ENCODE measurements at regions not wholly inside any gene's neighbourhood (a gene's known extent, or its start where the extent isn't known, plus 50 kb on each side); places are given as distances from the start of the nearest gene placed in this dataset.
"Not testable (repeated sequence)": the region's sequence is repeated elsewhere in the genome, so short reads cannot be mapped to it uniquely, and the experiment has no call there.

DNA sequence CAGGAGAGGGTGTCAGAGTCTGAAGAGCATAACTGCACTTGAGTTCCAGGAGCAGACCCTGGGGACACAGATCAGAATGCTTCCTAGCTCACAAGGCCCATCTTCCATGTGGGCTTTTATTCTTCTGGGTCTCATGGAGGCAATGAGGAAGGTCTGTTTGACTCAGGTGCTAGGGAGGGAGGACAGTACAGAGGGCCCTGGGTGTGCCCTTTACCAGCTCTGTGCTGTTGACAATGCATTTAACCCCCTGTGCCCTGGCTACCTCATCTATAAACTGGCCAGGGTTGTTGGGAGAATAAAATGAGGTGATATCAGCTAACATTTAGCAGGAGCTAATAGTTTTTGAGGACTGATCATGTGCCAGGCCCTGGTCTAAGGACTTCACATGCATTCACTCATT lies 318.0 kb downstream of the DMAC1 start:
- DNase-seq (ENCODE audit: low read depth in 2 of 2, low spot score in 1 of 2): no peak

DNA sequence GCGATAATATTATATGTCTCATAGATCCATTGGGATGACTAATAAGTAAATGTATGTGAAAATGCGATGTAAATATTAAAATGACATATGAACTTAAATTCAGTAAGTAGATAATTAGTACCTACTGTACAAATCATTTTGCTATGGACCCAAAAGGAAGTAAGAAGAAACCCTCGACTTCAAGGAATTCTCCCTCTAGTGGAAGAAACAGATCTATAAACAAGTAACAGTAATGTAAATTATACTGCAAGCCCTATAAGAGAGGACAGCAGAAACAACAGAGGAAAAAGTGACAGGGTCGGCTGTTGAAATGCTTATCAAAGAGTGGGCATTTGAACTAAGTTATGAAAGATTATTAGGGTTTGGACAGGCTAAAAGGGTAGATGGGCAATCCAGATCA lies 320.3 kb downstream of the DMAC1 start:
- no peak for DNase-seq (ENCODE audit: low read depth in 2 of 2, low spot score in 1 of 2)

DNA sequence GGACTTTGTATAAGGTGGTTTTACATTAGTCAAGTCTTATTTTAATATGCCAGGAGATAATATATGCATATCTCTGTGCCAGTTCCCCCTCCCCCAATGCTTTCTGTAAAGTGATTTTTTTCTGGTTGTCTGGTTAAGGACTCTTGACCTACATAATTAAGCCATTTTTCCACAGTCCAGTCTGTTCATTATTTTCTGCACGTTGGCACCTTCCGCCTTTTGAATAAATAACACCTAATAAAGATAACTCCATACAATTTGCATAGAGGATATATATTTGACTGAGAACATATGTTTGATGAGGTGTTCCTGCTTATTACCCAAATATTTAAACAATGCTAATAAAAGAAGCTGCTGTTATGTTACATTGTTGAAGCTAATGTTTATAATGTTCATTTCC lies 320.9 kb downstream of the DMAC1 start:
- no peak for DNase-seq (ENCODE audit: low read depth in 2 of 2, low spot score in 1 of 2)

DNA sequence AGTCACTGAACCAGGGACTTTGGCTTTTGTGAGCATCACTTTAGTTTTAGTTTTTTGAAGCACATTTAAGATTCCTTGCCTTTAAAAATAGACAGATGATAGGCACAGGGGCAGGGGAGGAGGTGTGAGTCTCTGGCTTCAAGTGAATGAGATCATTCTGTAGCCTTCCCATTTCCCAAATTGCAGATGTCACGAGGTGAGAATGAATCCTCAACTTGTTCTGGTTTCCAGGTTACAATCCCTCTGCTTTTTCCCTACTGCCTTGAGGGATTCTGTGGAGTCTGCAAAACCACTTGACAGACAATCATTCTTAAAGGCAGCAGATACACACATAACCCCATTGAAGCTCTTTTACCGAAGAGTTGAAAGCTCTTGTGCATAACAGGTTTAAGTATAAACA lies 332.4 kb downstream of the DMAC1 start:
- no peak for DNase-seq (ENCODE audit: low read depth in 2 of 2, low spot score in 1 of 2)

DNA sequence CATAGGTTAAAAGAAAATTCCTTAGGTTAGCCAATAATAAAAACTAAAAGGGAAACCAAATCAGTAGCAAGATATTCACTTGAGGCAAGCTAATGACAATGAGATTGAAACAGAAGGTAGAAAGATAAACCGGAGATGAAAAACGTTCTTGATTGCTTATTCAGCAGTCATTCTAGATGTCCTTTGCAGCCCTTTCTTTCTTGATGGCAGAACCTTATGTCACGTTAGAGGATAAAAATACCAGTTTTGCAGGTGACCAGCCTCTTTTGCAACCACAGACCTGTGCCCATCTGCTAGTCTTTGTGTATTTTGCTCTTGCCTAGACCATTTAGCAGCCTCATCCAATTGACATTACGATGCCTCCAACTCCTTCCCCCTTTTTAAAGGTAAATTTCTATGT lies 337.8 kb downstream of the DMAC1 start:
- DNase-seq (ENCODE audit: low read depth in 2 of 2, low spot score in 1 of 2): no peak

DNA sequence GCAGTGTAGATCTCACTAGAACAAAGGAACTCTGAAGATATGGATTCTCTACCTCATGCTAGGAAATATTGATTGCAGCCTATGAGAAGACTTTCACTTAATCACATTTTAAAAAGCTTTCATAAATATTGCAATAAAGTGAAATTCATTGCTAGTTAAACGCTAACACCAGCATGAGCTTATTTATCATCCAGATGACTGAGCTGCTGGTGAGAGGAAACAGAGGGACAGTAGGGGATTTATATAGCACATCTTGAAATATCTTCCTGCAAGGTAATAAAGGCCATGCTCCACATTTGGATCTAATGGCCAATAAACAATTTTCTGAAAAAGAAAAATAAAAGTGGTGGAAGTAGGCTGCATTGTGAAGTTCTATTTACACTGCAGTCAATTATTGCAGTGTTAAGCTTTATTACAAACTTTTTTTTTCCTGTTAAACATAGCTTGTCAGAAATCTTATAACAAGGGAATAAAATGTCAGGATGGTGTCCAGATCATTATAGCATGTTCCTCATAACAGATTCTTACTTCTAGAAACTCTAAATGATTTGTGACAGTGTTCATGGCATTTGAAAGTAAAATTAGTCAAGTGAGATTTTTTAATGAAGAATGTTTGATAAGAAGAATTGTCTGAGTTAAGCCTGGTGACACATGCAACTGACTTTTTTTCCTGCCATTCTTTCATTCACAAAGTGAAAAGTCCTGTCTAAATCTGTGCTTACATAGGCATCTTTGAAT lies 342.6 kb downstream of the DMAC1 start:
- DNase-seq (ENCODE audit: low read depth in 2 of 2, low spot score in 1 of 2): no peak

DNA sequence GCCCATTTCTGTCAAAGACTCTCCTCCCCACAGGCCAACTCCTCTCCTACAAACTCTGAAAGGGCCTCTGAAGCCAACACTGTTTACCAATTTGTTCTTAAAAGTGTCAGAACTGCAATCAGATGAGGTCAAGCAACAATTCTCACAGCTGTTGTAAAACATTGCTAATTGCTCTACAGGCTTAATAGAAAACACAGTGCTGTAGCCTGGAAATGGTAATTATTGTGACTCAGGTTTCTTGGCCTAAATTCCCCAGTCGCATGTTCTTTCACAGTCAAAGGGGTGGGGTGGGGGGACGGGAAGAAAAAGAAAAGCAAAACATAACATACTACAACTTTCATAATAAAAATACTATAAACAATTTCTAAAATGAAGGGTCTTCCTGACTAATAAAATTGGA lies 343.2 kb downstream of the DMAC1 start:
- DNase-seq (ENCODE audit: low read depth in 2 of 2, low spot score in 1 of 2): no peak

DNA sequence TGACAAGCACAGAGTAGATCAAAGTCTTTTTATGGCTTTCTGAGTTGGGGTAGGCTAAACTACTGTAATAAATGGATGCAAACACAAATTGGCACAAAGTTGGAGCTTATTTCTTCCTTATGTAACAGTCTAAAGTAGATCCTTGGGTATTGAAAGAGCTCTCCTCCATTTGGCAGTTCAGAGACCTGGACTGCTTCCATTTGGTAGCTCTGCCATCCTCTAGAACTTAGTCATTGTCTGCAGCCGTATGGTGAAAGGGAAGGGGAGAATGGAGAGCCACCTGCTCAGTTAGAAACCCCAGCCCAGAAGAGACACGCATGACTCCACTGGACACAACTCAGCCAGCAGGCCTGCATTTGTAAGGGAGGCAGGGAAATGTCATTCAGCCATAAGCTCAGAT lies 345.0 kb downstream of the DMAC1 start:
- no peak for DNase-seq (ENCODE audit: low read depth in 2 of 2, low spot score in 1 of 2)

DNA sequence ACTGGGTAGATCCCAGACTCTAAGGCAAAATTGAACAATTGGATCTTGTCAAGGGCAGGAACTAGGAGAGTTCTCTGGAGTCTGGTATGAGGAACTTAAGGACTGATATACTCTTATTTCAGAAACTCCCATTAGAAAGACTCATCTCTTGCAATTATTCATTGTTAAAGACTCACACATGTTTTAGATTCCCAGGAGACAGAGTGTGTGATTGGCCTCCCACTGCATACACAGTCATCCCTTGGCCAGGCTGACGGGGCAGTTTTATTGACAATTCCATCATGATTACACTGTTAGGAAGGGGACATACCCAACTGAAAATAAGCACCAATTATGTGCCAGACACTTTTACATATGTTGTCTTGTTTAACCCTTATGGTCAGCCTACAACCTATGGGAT lies 347.2 kb downstream of the DMAC1 start:
- DNase-seq (ENCODE audit: low read depth in 2 of 2, low spot score in 1 of 2): no peak

DNA sequence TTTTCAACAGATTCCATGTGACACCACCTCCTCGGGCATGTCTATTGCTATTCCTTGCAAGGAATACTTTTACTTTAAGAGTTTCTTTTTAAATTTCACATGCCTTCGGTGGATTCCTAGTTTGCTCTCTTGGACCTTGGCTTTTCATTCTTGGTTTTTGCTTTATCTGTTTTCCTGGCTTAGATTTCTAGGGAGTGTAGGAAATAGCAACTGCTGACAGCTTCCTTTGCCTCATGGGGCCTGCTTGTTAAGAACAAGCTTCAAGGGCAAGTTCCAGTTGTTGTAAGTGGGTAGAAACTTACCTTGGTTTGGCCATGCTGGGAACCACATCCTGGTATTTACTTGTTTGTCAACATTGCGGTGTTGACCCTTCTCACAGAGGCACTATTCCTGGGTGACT lies 348.5 kb downstream of the DMAC1 start:
- DNase-seq (ENCODE audit: low read depth in 2 of 2, low spot score in 1 of 2): no peak

DNA sequence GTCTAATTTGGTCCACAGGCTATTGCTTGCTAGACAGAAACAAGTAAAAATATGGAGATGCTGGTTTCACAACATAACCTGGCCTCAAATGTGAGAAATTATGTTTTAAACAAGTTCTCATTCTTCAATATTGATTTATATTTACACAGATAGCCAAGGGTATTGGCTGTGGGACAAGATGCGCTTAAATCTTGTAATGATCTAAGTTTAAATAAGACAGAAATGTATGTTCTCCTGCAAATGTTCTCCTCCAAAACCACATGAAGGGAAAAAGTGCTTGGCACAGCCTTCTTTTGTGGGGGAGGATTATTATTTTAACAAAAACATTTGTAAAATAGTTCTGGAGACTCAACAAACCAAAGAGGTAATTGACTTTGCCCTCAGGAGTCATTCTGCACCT lies 356.0 kb downstream of the DMAC1 start:
- DNase-seq (ENCODE audit: low read depth in 2 of 2, low spot score in 1 of 2): no peak

DNA sequence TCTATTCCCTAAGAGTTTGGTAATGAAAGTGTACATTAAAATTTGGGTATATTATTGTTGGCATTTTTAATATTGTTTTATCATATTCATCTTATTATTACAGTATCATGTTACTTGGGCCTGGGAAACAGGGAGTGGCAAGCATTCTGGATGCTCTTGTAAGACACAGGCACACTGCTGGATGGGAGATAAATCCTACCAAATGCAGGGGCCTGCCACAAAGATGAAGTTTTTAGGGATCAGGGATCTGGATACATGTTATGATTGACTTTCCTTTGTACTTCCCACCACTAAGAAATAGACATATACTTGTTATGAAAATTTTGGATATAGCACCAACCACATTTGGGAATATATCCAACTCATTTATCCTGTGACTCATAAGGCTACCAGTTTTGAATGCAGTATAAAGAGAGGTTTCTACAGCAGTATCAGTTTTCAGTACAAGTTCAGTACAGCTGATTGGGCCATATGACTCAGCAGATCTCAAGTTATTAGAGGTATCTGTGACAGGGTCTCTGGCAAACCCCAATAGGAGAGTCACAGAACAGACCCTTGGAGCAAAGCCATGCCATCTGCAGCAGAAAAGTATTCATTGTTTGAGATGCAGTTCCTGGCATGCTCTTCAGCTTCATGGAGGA lies 360.1 kb downstream of the DMAC1 start:
- DNase-seq (ENCODE audit: low read depth in 2 of 2, low spot score in 1 of 2): no peak

DNA sequence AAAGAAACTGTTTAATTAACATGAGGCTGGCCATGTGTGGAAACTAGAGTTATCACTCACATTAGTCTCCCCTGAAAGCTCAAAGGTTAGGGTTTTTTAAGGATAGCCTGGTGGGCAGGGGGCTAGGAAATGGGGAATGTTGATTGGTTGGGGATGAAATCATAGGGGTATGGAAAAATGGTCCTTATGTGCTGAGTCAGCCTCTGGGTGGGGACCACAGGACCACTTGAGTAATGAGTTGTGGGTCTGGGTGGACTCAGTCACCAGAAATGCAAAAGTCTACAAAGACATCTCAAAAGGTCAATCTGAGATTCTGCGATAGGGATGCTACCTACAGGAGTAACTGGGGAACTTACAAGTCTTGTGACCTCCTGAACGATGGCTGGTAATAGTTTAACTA lies 362.8 kb downstream of the DMAC1 start:
- DNase-seq (ENCODE audit: low read depth in 2 of 2, low spot score in 1 of 2): no peak

DNA sequence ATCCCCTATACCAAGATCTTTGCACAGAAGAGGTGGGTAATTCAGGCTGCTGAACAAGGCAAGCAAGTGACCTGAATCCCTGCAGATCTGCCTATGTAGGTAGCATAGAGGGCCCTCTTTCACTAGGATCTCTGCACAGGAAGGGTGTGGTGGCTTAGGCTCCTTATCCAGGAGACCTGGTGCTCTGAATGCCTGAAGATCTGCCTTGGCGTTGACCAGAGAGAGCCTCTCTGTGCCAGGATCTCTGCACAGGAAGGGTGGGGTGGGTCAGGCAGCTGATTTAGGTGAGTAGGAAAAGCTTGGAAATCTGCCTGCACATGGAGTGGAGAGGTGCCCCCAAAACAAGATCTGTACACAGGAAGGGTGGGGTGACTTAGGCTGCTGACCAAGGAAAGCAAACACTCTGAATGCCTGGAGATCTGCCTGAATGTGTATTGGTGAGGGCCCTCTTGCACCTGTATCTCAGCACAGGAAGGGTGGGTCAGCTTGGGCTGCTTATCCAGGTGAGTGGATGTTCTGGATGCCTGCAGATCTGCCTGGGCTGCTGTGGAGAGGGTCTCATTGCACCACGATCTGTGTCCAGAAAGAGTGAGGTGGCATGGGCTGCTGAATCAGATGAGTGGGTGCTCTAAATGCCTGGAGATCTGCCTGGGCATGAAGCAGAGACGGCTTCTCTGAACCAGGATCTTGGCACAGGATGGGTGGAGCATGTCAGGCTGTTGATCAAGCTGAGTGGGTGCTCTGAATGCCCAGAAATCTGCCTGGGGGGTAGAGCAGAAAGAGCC lies 365.9 kb downstream of the DMAC1 start:
- DNase-seq (ENCODE audit: low read depth in 2 of 2, low spot score in 1 of 2): no peak

DNA sequence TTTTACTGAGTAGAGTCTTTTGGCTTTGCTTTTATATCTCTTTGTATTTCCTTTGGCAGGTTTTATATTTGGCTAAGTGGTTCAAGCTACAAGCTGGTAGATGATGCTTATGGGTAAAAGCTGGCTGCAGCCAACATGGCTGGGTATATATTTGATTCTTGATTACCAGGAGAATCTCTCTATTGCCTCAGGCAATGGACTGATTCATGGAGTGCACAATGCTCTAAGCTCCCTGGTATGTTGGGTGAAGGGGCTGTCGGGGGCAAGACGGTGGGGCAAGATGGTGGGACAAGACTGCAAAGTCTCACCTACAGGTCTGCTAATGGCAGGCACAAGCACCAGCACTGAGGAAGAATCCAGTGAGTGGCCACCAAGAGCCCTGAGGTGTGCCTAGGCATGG lies 366.6 kb downstream of the DMAC1 start:
- DNase-seq (ENCODE audit: low read depth in 2 of 2, low spot score in 1 of 2): no peak

DNA sequence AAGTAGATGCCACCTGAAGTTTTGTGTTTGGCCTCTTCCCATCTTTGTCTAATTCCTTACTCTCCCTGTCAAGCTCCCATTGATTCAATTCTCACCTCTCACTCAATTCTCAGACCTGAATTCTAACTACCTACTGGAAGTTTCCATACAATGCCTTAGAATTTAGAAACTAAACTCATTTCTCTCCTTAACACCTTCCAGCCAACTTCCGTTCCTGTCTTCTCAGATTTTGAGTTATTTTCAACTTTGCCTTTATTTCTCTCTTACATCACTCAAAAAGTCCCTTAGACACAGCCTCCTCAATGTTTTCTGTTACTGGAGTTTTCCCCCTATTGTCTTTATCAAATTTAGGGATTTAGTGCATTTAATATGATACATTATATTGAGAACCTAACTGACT lies 382.2 kb downstream of the DMAC1 start:
- DNase-seq (ENCODE audit: low read depth in 2 of 2, low spot score in 1 of 2): not testable (repeated sequence)

DNA sequence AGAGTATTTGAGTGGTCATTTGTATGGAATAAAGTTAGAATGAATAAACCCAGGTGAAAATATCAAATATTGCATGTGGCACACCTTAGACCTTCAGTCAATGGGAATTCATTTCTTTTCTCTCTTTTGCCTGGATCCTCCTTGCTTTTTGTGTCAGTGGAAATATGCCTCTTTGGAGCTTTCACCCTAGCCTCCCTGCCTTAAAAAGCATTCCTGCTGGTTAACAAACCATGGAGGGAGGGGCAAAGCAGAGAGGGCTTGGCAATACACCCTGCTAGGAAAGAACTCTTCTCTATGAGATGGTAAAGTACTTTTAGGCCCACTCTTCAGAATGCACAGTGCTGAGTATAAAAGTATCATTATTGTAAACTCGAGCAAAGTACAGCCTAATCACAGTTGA lies 383.7 kb downstream of the DMAC1 start:
- no peak for DNase-seq (ENCODE audit: low read depth in 2 of 2, low spot score in 1 of 2)

DNA sequence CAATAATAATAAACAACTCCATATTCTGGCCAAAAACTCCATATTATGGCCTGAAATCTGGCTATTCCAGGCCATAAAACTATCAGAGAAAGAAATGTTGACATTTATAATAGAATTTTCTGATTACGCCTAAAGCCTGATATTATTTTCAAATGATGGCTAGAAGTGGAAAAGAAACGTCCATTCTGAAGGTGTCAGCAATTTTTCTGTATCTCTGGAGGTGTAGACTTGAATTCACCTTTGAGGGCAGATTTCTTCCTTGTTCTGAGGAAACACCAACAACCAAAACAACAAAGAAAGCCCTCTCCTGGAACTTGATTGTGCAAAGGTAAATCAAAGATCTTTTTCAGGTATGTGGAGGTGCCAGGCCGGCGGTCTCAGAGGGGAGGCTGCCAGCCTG lies 390.7 kb downstream of the DMAC1 start:
- DNase-seq (ENCODE audit: low read depth in 2 of 2, low spot score in 1 of 2): no peak

DNA sequence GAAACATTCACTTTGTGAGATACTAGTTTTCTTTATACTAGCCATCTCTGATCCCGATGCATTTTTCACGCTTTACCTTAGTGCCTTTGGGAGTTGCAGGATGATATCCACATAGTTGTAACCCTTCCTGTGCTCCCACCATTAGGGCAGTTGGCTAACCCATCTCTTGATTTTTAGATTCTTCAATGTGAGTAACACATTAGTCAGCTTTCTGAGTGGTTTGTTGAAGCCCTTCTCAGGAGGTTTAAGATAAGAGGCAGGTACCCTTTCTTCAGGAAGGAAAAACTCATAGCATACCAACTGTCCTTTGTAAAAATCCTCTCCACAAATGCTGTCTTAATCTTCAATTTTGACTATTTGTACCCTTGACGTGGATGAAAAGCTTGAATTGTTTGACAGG lies 392.3 kb downstream of the DMAC1 start:
- DNase-seq (ENCODE audit: low read depth in 2 of 2, low spot score in 1 of 2): no peak

DNA sequence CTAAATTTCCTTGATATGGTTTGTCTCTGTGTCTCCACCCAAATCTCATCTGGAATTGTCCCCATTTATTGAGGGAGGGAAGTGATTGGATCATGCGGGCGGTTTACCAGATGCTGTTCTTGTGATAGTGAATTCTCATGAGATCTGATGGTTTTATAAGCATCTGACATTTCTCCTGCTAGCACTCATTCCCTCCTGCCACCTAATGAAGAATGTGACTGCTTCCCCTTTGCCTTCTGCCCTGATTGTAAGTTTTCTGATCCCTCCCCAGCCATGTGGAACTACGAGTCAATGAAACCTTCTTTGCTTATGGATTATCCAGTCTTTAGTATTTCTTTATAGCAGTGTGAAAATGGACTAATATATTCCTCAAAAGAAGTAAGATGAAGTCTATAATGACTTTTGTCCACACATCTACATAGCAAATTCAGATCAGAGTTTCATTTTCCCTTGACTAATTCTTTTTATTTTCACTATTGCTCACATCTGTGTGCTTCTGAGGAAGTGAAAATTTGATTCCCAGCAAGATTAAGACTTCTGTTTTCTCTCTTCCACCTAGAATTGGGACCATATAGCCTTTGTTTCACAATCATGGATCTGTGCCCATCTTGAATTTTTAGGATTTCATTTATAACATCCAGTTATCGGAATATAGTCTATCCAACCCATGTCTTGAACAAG lies 393.5 kb downstream of the DMAC1 start:
- DNase-seq (ENCODE audit: low read depth in 2 of 2, low spot score in 1 of 2): no peak

DNA sequence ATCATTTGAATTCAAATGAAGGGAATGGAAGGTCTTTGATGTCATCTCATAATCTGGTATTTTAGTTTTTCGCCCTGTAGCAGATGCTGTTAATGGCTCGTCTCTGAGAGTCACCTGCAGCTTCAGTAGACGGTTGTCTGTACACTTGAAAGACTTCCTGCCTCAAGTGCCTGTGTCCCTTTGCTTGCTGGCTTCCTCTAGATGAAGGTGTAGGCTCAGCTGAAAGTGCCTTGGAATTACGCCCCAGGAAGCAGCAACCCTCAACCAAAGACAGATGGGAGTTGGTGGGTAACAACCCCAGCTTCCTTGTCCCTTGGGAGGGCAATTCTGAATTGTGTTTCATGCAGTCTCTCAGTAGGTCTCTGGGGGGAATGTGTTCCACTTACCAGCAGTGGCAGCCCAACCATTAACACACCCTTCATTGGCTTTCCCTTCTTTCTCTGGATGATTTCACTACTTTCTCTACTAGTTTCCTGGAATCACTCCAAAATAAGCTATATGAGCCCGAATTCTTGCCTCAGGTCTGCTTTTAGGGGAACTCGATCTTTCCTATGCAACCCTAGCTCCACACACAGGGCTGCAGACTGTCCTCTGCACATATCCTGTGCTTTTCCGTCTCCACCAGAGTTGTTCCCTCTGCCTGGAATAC lies 395.6 kb downstream of the DMAC1 start:
- no peak for DNase-seq (ENCODE audit: low read depth in 2 of 2, low spot score in 1 of 2)
